ENCODE measurements at regions not wholly inside any gene's neighbourhood (a gene's known extent, or its start where the extent isn't known, plus 50 kb on each side); places are given as distances from the start of the nearest gene placed in this dataset.
A peak's percentile ranks its signal among the peaks of the same experiment; 100 is the strongest.

GRCh38 chr6:47117314-47117713 is 75.2 kb upstream of the ADGRF1 start:
- no peak for DNase-seq (ENCODE audit: low spot score)

- no peak for DNase-seq (ENCODE audit: low spot score)
Measured at GRCh38 chr6:47116606-47117005, 74.5 kb upstream of the ADGRF1 start.

- DNase-seq (ENCODE audit: low spot score), result no peak
Measured at GRCh38 chr6:47116086-47116485, 74.0 kb upstream of the ADGRF1 start.

- DNase-seq (ENCODE audit: low spot score), result no peak
Measured at GRCh38 chr6:47114460-47114859, 72.3 kb upstream of the ADGRF1 start.

- no peak for DNase-seq (ENCODE audit: low spot score)
Measured at GRCh38 chr6:47112317-47112716, 70.2 kb upstream of the ADGRF1 start.

- DNase-seq (ENCODE audit: low spot score), result no peak
Measured at GRCh38 chr6:47111685-47112084, 69.6 kb upstream of the ADGRF1 start.

- no peak for DNase-seq (ENCODE audit: low spot score)
Measured at GRCh38 chr6:47109281-47109680, 67.1 kb upstream of the ADGRF1 start.

GRCh38 chr6:47106721-47107197 is 64.6 kb upstream of the ADGRF1 start:
- no peak for DNase-seq (ENCODE audit: low spot score)

GRCh38 chr6:47106216-47106615 is 64.1 kb upstream of the ADGRF1 start:
- no peak for DNase-seq (ENCODE audit: low spot score)

- DNase-seq (ENCODE audit: low spot score), result no peak
Measured at GRCh38 chr6:47105469-47106178, 63.5 kb upstream of the ADGRF1 start.

- DNase-seq (ENCODE audit: low spot score), result no peak
Measured at GRCh38 chr6:47103931-47104330, 61.8 kb upstream of the ADGRF1 start.

GRCh38 chr6:47102331-47102730 is 60.2 kb upstream of the ADGRF1 start:
- DNase-seq (ENCODE audit: low spot score), result no peak

GRCh38 chr6:47098570-47098993 is 56.5 kb upstream of the ADGRF1 start:
- no peak for DNase-seq (ENCODE audit: low spot score)

- DNase-seq (ENCODE audit: low spot score), result peak; percentile 18
Measured at GRCh38 chr6:47097092-47097945, 55.2 kb upstream of the ADGRF1 start.

GRCh38 chr6:47096211-47096895 is 54.2 kb upstream of the ADGRF1 start:
- DNase-seq (ENCODE audit: low spot score), result no peak

GRCh38 chr6:47094241-47094925 is 52.3 kb upstream of the ADGRF1 start:
- DNase-seq (ENCODE audit: low spot score), result no peak

GRCh38 chr6:47093169-47093568 is 51.0 kb upstream of the ADGRF1 start:
- DNase-seq (ENCODE audit: low spot score), result no peak

- no peak for DNase-seq (ENCODE audit: low spot score)
Measured at GRCh38 chr6:47091886-47092668, 49.9 kb upstream of the ADGRF1 start.
